ENCODE measurements at regions not wholly inside any gene's neighbourhood (a gene's known extent, or its start where the extent isn't known, plus 50 kb on each side); places are given as distances from the start of the nearest gene placed in this dataset.

DNA sequence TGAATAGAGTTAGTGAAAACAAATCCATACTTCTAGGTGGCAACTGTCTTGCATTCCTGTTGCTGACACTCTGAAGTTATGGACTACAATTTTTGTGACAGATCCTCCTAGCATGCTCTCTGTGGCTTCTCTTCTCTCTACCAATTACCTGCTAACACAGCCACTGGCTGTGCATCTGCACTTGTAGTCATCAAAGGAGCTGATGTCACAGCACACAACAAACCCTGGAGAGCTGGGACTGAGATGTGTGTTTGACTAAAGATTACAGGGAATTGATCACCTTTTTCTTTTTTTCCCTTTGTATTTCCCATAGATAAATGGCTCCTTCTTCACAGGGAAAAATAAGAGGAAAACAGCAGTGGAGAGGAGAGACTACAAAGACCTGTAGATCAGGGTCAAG, 278.4 kb upstream of the CCDC54 start:
- TF ChIP-seq POLR2A (IDR thresholded peaks at IDR 0.05; ENCODE audit: low read depth, low read length) (no peak), POLR2AphosphoS5 (IDR thresholded peaks at IDR 0.05; ENCODE audit: low read depth, low read length) (no peak), TAF1 (IDR thresholded peaks at IDR 0.05; ENCODE audit: borderline replicate concordance, low read depth, low read length) (no peak)

All from GM12892 (cell line).